ENCODE measurements at regions not wholly inside any gene's neighbourhood (a gene's known extent, or its start where the extent isn't known, plus 50 kb on each side); places are given as distances from the start of the nearest gene placed in this dataset.
A peak's percentile ranks its signal among the peaks of the same experiment; 100 is the strongest.

- H3K9me3 ChIP-seq (ENCODE audit: control insufficient read depth in 2 of 2, low read length in 2 of 2), result no peaks in the 10 kb centered on the region
- peaks cover 9% of the 10 kb centered on the region for H3K4me1 ChIP-seq (ENCODE audit: control insufficient read depth, insufficient read depth, low read length)
- H3K27ac ChIP-seq (ENCODE audit: low read length), result no peak overlapping the region
Observed at GRCh38 chr6:168835991-168836390, 395.0 kb downstream of the SMOC2 start.

GRCh38 chr6:168834801-168835200, 393.8 kb downstream of the SMOC2 start:
- no peak overlapping the region for H3K4me3 ChIP-seq (ENCODE audit: low read length in 2 of 2)
- H3K27ac ChIP-seq (ENCODE audit: low read length), result no peak overlapping the region
- no peak overlapping the region for H3K9ac ChIP-seq (ENCODE audit: low read length in 2 of 2)
- no peaks in the 10 kb centered on the region for H3K9me3 ChIP-seq (ENCODE audit: control insufficient read depth in 2 of 2, low read length in 2 of 2)
- no peaks in the 10 kb centered on the region for H3K36me3 ChIP-seq (ENCODE audit: control insufficient read depth in 2 of 2, insufficient read depth in 2 of 2, low read length in 2 of 2)
- no peaks in the 10 kb centered on the region for H3K27me3 ChIP-seq (ENCODE audit: control insufficient read depth in 1 of 2, insufficient read depth in 2 of 2, low read length in 2 of 2)
- peaks cover 9% of the 10 kb centered on the region for H3K4me1 ChIP-seq (ENCODE audit: control insufficient read depth, insufficient read depth, low read length)

More at GRCh38 chr6:168835991-168836390, 395.0 kb downstream of the SMOC2 start:
- H3K36me3 ChIP-seq (ENCODE audit: control insufficient read depth in 2 of 2, insufficient read depth in 2 of 2, low read length in 2 of 2), result no peaks in the 10 kb centered on the region
- H3K27me3 ChIP-seq (ENCODE audit: control insufficient read depth in 1 of 2, insufficient read depth in 2 of 2, low read length in 2 of 2), result no peaks in the 10 kb centered on the region
- no peak overlapping the region for H3K9ac ChIP-seq (ENCODE audit: low read length in 2 of 2)
- H3K4me3 ChIP-seq (ENCODE audit: low read length in 2 of 2), result no peak overlapping the region

- Histone ChIP-seq H3K9me3 (ENCODE audit: control insufficient read depth in 2 of 2, low read length in 2 of 2) (no peaks in the 10 kb centered on the region), H3K36me3 (ENCODE audit: control insufficient read depth in 2 of 2, insufficient read depth in 2 of 2, low read length in 2 of 2) (no peaks in the 10 kb centered on the region), H3K27ac (ENCODE audit: low read length) (no peak overlapping the region), H3K4me1 (ENCODE audit: control insufficient read depth, insufficient read depth, low read length) (peaks cover 9% of the 10 kb centered on the region), H3K4me3 (ENCODE audit: low read length in 2 of 2) (no peak overlapping the region), H3K9ac (ENCODE audit: low read length in 2 of 2) (no peak overlapping the region), H3K27me3 (ENCODE audit: control insufficient read depth in 1 of 2, insufficient read depth in 2 of 2, low read length in 2 of 2) (no peaks in the 10 kb centered on the region)
Observed at GRCh38 chr6:168834042-168834587, 393.1 kb downstream of the SMOC2 start.

- H3K9me3 ChIP-seq (ENCODE audit: control insufficient read depth in 2 of 2, low read length in 2 of 2), result no peaks in the 10 kb centered on the region
- H3K36me3 ChIP-seq (ENCODE audit: control insufficient read depth in 2 of 2, insufficient read depth in 2 of 2, low read length in 2 of 2), result no peaks in the 10 kb centered on the region
- peaks cover 21% of the 10 kb centered on the region for H3K4me1 ChIP-seq (ENCODE audit: control insufficient read depth, insufficient read depth, low read length)
- no peak overlapping the region for H3K4me3 ChIP-seq (ENCODE audit: low read length in 2 of 2)
- H3K9ac ChIP-seq (ENCODE audit: low read length in 2 of 2), result no peak overlapping the region
- no peaks in the 10 kb centered on the region for H3K27me3 ChIP-seq (ENCODE audit: control insufficient read depth in 1 of 2, insufficient read depth in 2 of 2, low read length in 2 of 2)
- H3K27ac ChIP-seq (ENCODE audit: low read length), result no peak overlapping the region
Observed at GRCh38 chr6:168828800-168829199, 387.8 kb downstream of the SMOC2 start.

GRCh38 chr6:168828035-168828434, 387.1 kb downstream of the SMOC2 start:
- peaks cover 26% of the 10 kb centered on the region for H3K4me1 ChIP-seq (ENCODE audit: control insufficient read depth, insufficient read depth, low read length)
- H3K27ac ChIP-seq (ENCODE audit: low read length), result peak overlapping the region; percentile 70
- no peak overlapping the region for H3K9ac ChIP-seq (ENCODE audit: low read length in 2 of 2)
- no peaks in the 10 kb centered on the region for H3K36me3 ChIP-seq (ENCODE audit: control insufficient read depth in 2 of 2, insufficient read depth in 2 of 2, low read length in 2 of 2)
- no peaks in the 10 kb centered on the region for H3K27me3 ChIP-seq (ENCODE audit: control insufficient read depth in 1 of 2, insufficient read depth in 2 of 2, low read length in 2 of 2)
- H3K4me3 ChIP-seq (ENCODE audit: low read length in 2 of 2), result no peak overlapping the region
- no peaks in the 10 kb centered on the region for H3K9me3 ChIP-seq (ENCODE audit: control insufficient read depth in 2 of 2, low read length in 2 of 2)

GRCh38 chr6:168827586-168827871, 386.5 kb downstream of the SMOC2 start:
- no peaks in the 10 kb centered on the region for H3K9me3 ChIP-seq (ENCODE audit: control insufficient read depth in 2 of 2, low read length in 2 of 2)
- no peak overlapping the region for H3K9ac ChIP-seq (ENCODE audit: low read length in 2 of 2)
- no peak overlapping the region for H3K4me3 ChIP-seq (ENCODE audit: low read length in 2 of 2)
- peak overlapping the region; percentile 70 for H3K27ac ChIP-seq (ENCODE audit: low read length)
- H3K4me1 ChIP-seq (ENCODE audit: control insufficient read depth, insufficient read depth, low read length), result peaks cover 26% of the 10 kb centered on the region
- H3K36me3 ChIP-seq (ENCODE audit: control insufficient read depth in 2 of 2, insufficient read depth in 2 of 2, low read length in 2 of 2), result no peaks in the 10 kb centered on the region
- no peaks in the 10 kb centered on the region for H3K27me3 ChIP-seq (ENCODE audit: control insufficient read depth in 1 of 2, insufficient read depth in 2 of 2, low read length in 2 of 2)

GRCh38 chr6:168826726-168827585, 386.0 kb downstream of the SMOC2 start:
- Histone ChIP-seq H3K4me3 (ENCODE audit: low read length in 2 of 2) (no peak overlapping the region), H3K9ac (ENCODE audit: low read length in 2 of 2) (peak overlapping the region in 1 of 2 donors; percentile 29), H3K4me1 (ENCODE audit: control insufficient read depth, insufficient read depth, low read length) (peaks cover 31% of the 10 kb centered on the region), H3K27ac (ENCODE audit: low read length) (peak overlapping the region; percentile 70), H3K27me3 (ENCODE audit: control insufficient read depth in 1 of 2, insufficient read depth in 2 of 2, low read length in 2 of 2) (no peaks in the 10 kb centered on the region), H3K9me3 (ENCODE audit: control insufficient read depth in 2 of 2, low read length in 2 of 2) (no peaks in the 10 kb centered on the region), H3K36me3 (ENCODE audit: control insufficient read depth in 2 of 2, insufficient read depth in 2 of 2, low read length in 2 of 2) (no peaks in the 10 kb centered on the region)

GRCh38 chr6:168826078-168826390, 385.1 kb downstream of the SMOC2 start:
- Histone ChIP-seq H3K4me1 (ENCODE audit: control insufficient read depth, insufficient read depth, low read length) (peaks cover 31% of the 10 kb centered on the region), H3K36me3 (ENCODE audit: control insufficient read depth in 2 of 2, insufficient read depth in 2 of 2, low read length in 2 of 2) (no peaks in the 10 kb centered on the region), H3K27ac (ENCODE audit: low read length) (peak overlapping the region; percentile 70), H3K9ac (ENCODE audit: low read length in 2 of 2) (no peak overlapping the region), H3K9me3 (ENCODE audit: control insufficient read depth in 2 of 2, low read length in 2 of 2) (no peaks in the 10 kb centered on the region), H3K27me3 (ENCODE audit: control insufficient read depth in 1 of 2, insufficient read depth in 2 of 2, low read length in 2 of 2) (no peaks in the 10 kb centered on the region), H3K4me3 (ENCODE audit: low read length in 2 of 2) (no peak overlapping the region)

GRCh38 chr6:168825226-168826077, 384.5 kb downstream of the SMOC2 start:
- peaks cover 31% of the 10 kb centered on the region for H3K4me1 ChIP-seq (ENCODE audit: control insufficient read depth, insufficient read depth, low read length)
- H3K27me3 ChIP-seq (ENCODE audit: control insufficient read depth in 1 of 2, insufficient read depth in 2 of 2, low read length in 2 of 2), result no peaks in the 10 kb centered on the region
- no peak overlapping the region for H3K4me3 ChIP-seq (ENCODE audit: low read length in 2 of 2)
- H3K9me3 ChIP-seq (ENCODE audit: control insufficient read depth in 2 of 2, low read length in 2 of 2), result no peaks in the 10 kb centered on the region
- no peak overlapping the region for H3K9ac ChIP-seq (ENCODE audit: low read length in 2 of 2)
- no peak overlapping the region for H3K27ac ChIP-seq (ENCODE audit: low read length)
- H3K36me3 ChIP-seq (ENCODE audit: control insufficient read depth in 2 of 2, insufficient read depth in 2 of 2, low read length in 2 of 2), result no peaks in the 10 kb centered on the region

GRCh38 chr6:168823397-168824212, 382.6 kb downstream of the SMOC2 start:
- H3K27ac ChIP-seq (ENCODE audit: low read length), result peak overlapping the region; percentile 73
- H3K9ac ChIP-seq (ENCODE audit: low read length in 2 of 2), result no peak overlapping the region
- H3K4me3 ChIP-seq (ENCODE audit: low read length in 2 of 2), result peak overlapping the region in 1 of 2 donors; percentile 3
- H3K9me3 ChIP-seq (ENCODE audit: control insufficient read depth in 2 of 2, low read length in 2 of 2), result no peaks in the 10 kb centered on the region
- no peaks in the 10 kb centered on the region for H3K36me3 ChIP-seq (ENCODE audit: control insufficient read depth in 2 of 2, insufficient read depth in 2 of 2, low read length in 2 of 2)
- peaks cover 31% of the 10 kb centered on the region for H3K4me1 ChIP-seq (ENCODE audit: control insufficient read depth, insufficient read depth, low read length)
- H3K27me3 ChIP-seq (ENCODE audit: control insufficient read depth in 1 of 2, insufficient read depth in 2 of 2, low read length in 2 of 2), result no peaks in the 10 kb centered on the region
